ENCODE measurements at regions not wholly inside any gene's neighbourhood (a gene's known extent, or its start where the extent isn't known, plus 50 kb on each side); places are given as distances from the start of the nearest gene placed in this dataset.

GRCh38 chr2:180205621-180206235 is 198.6 kb upstream of the CWC22 start:
- intact Hi-C loops (cut with micrococcal nuclease): no loop called here
- ChIA-PET POLR2A (ENCODE audit: unreplicated experiment) (no interaction called here), CTCF (no interaction called here)
- TF ChIP-seq CTCF (conservative IDR thresholded peaks at IDR 0.05; ENCODE audit: low read depth, low read length): no peak
- TF ChIP-seq EZH2phosphoT487 (IDR thresholded peaks at IDR 0.05; ENCODE audit: borderline replicate concordance, low read length): no peak
- TF ChIP-seq EZH2 (IDR thresholded peaks at IDR 0.05; ENCODE audit: low read length, unreplicated experiment): no peak
- no peaks in the 10 kb centered on the region for H3K9me2 ChIP-seq (replicated peaks; ENCODE audit: low read length)
- no peak for ATAC-seq
- no peaks in the 10 kb centered on the region for H4K20me1 ChIP-seq (ENCODE audit: low read length)
- H3K79me2 ChIP-seq (ENCODE audit: low read length): no peaks in the 10 kb centered on the region
- no peak overlapping the region for H3K9ac ChIP-seq (ENCODE audit: low read length)
- no peaks in the 10 kb centered on the region for H3F3A ChIP-seq (ENCODE audit: low read length, unreplicated experiment)
- no peaks in the 10 kb centered on the region for H3K27me3 ChIP-seq (ENCODE audit: low read length)
- no peak for DNase-seq
- no peaks in the 10 kb centered on the region for H3K36me3 ChIP-seq (ENCODE audit: low read depth, low read length)
- no peak overlapping the region for H2AFZ ChIP-seq (ENCODE audit: low read length)
- no peak overlapping the region for H3K4me3 ChIP-seq (ENCODE audit: low read length)
- no TSS peak for BruUV-seq (replicated peaks)
- no peaks in the 10 kb centered on the region for H3K9me3 ChIP-seq (ENCODE audit: low read length)
- H3K4me1 ChIP-seq (ENCODE audit: insufficient read depth, low read length): peaks cover 7% of the 10 kb centered on the region; the same call in 1 of the 2 replicates
- H3K27ac ChIP-seq (ENCODE audit: low read length): no peak overlapping the region
- no peak overlapping the region for H3K4me2 ChIP-seq (ENCODE audit: low read length)

- Histone ChIP-seq H4K20me1 (ENCODE audit: low read length) (no peaks in the 10 kb centered on the region), H3K9me2 (replicated peaks; ENCODE audit: low read length) (no peaks in the 10 kb centered on the region), H3K79me2 (ENCODE audit: low read length) (no peaks in the 10 kb centered on the region), H3K36me3 (ENCODE audit: low read depth, low read length) (no peaks in the 10 kb centered on the region), H3K9me3 (ENCODE audit: low read length) (no peaks in the 10 kb centered on the region), H3K27ac (ENCODE audit: low read length) (no peak overlapping the region), H3K9ac (ENCODE audit: low read length) (no peak overlapping the region), H2AFZ (ENCODE audit: low read length) (no peak overlapping the region), H3K4me1 (ENCODE audit: insufficient read depth, low read length) (peaks cover 5% of the 10 kb centered on the region; the same call in 1 of the 2 replicates), H3F3A (ENCODE audit: low read length, unreplicated experiment) (no peaks in the 10 kb centered on the region), H3K4me2 (ENCODE audit: low read length) (no peak overlapping the region), H3K4me3 (ENCODE audit: low read length) (no peak overlapping the region), H3K27me3 (ENCODE audit: low read length) (no peaks in the 10 kb centered on the region)
- ATAC-seq: no peak
- TF ChIP-seq EZH2 (IDR thresholded peaks at IDR 0.05; ENCODE audit: low read length, unreplicated experiment) (no peak), EZH2phosphoT487 (IDR thresholded peaks at IDR 0.05; ENCODE audit: borderline replicate concordance, low read length) (no peak), CTCF (conservative IDR thresholded peaks at IDR 0.05; ENCODE audit: low read depth, low read length) (no peak)
- ChIA-PET POLR2A (ENCODE audit: unreplicated experiment) (no interaction called here), CTCF (no interaction called here)
- intact Hi-C loops (cut with micrococcal nuclease): no loop called here
- no TSS peak for BruUV-seq (replicated peaks)
- DNase-seq: no peak
Observed at GRCh38 chr2:180203972-180204371, 196.9 kb upstream of the CWC22 start.

DNA sequence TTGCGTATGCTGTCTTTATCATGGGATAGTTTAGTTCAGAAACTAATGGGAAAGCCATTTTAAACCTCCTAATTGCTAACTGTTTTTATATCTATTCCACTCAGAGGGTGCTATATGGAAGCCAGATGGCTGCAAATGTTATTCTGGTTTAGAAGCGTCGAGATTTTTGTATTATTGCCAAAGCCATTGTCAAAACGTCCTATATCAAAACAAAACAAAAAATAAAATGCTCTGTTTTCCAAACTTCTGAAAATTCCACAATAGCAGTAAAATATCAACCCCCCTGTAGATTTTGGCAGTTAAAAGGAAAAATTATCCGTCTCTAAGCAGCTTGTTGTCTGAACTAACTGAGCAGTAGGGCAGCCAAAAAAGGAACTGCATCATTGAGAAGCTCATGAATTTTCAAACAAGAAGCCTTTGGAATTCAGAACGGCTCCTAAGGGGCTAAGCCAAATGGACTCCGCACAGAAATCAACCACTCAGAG is 195.4 kb upstream of the CWC22 start:
- no peaks in the 10 kb centered on the region for H3F3A ChIP-seq (ENCODE audit: low read length, unreplicated experiment)
- intact Hi-C loops (cut with micrococcal nuclease): no loop called here
- TF ChIP-seq CTCF (conservative IDR thresholded peaks at IDR 0.05; ENCODE audit: low read depth, low read length) (no peak), EZH2 (IDR thresholded peaks at IDR 0.05; ENCODE audit: low read length, unreplicated experiment) (no peak), EZH2phosphoT487 (IDR thresholded peaks at IDR 0.05; ENCODE audit: borderline replicate concordance, low read length) (no peak)
- ATAC-seq (no peak), DNase-seq (no peak)
- ChIA-PET CTCF (no interaction called here), POLR2A (ENCODE audit: unreplicated experiment) (no interaction called here)
- H3K27ac ChIP-seq (ENCODE audit: low read length): no peak overlapping the region
- BruUV-seq (replicated peaks): no TSS peak
- H3K27me3 ChIP-seq (ENCODE audit: low read length): no peaks in the 10 kb centered on the region
- H3K9me2 ChIP-seq (replicated peaks; ENCODE audit: low read length): no peaks in the 10 kb centered on the region
- no peak overlapping the region for H3K4me3 ChIP-seq (ENCODE audit: low read length)
- H3K4me2 ChIP-seq (ENCODE audit: low read length): no peak overlapping the region
- no peaks in the 10 kb centered on the region for H3K79me2 ChIP-seq (ENCODE audit: low read length)
- H3K9ac ChIP-seq (ENCODE audit: low read length): no peak overlapping the region
- H4K20me1 ChIP-seq (ENCODE audit: low read length): no peaks in the 10 kb centered on the region
- no peaks in the 10 kb centered on the region for H3K9me3 ChIP-seq (ENCODE audit: low read length)
- no peak overlapping the region for H2AFZ ChIP-seq (ENCODE audit: low read length)
- no peaks in the 10 kb centered on the region for H3K36me3 ChIP-seq (ENCODE audit: low read depth, low read length)
- no peaks in the 10 kb centered on the region for H3K4me1 ChIP-seq (ENCODE audit: insufficient read depth, low read length)
